ENCODE measurements at regions not wholly inside any gene's neighbourhood (a gene's known extent, or its start where the extent isn't known, plus 50 kb on each side); places are given as distances from the start of the nearest gene placed in this dataset.

DNA sequence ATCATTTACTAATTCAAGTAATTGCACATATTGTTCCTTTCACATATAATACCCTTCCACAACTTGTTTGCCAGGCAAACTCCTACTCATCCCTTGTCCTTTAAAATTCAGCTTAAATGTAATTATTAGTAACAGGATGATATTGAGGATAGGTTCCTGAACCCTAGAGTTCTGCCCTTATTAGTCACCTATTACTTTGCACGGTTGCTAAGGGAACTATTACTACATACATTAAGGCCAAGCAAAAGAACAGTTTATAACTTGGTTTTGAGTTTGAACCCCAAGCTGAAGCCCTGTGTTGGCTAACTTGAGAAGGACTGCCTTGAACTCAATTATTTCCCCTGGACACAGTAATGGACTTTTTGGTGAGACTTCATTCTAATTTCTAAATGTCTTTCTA, 529.7 kb downstream of the IGSF11 start:
- Mint-ChIP-seq H3K4me3 (ENCODE audit: low read depth, unreplicated experiment) (no peak overlapping the region), H3K4me1 (ENCODE audit: low read depth, unreplicated experiment) (no peaks in the 10 kb centered on the region), H3K36me3 (ENCODE audit: insufficient read depth, unreplicated experiment) (no peaks in the 10 kb centered on the region), H3K27ac (ENCODE audit: unreplicated experiment) (no peak overlapping the region), H3K9me3 (ENCODE audit: low read depth, unreplicated experiment) (peaks cover 4% of the 10 kb centered on the region), H3K27me3 (ENCODE audit: unreplicated experiment) (no peaks in the 10 kb centered on the region)
- no TSS peak for BruUV-seq (replicated peaks)
- DNase-seq: no peak
- intact Hi-C loops (cut with micrococcal nuclease; ENCODE audit: unreplicated experiment): no loop called here
- TF ChIP-seq, protein P1, sequence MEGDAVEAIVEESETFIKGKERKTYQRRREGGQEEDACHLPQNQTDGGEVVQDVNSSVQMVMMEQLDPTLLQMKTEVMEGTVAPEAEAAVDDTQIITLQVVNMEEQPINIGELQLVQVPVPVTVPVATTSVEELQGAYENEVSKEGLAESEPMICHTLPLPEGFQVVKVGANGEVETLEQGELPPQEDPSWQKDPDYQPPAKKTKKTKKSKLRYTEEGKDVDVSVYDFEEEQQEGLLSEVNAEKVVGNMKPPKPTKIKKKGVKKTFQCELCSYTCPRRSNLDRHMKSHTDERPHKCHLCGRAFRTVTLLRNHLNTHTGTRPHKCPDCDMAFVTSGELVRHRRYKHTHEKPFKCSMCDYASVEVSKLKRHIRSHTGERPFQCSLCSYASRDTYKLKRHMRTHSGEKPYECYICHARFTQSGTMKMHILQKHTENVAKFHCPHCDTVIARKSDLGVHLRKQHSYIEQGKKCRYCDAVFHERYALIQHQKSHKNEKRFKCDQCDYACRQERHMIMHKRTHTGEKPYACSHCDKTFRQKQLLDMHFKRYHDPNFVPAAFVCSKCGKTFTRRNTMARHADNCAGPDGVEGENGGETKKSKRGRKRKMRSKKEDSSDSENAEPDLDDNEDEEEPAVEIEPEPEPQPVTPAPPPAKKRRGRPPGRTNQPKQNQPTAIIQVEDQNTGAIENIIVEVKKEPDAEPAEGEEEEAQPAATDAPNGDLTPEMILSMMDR (IDR thresholded peaks at IDR 0.05; ENCODE audit: unreplicated experiment): no peak
- CTCF ChIA-PET: no interaction called here

DNA sequence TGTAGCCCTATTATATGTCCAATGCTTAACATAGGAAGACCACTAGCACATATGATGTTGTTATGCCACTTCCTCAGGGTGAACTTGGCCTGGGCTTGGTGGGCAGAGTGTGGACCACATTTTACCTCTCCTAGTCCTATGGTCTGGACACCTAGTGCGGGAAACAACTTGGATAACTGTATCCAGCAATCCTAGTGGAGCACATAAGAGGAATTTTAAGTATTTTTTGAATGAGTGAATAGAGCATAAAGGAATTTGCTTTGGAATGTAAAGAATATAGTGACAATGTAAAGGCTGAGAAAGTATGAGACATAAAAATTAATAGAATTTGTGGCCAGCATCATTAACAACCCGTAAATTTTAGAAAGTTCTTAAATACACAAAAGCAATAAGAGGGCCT, 528.9 kb downstream of the IGSF11 start:
- H3K27me3 Mint-ChIP-seq (ENCODE audit: unreplicated experiment): no peaks in the 10 kb centered on the region
- CTCF ChIA-PET: no interaction called here

DNA sequence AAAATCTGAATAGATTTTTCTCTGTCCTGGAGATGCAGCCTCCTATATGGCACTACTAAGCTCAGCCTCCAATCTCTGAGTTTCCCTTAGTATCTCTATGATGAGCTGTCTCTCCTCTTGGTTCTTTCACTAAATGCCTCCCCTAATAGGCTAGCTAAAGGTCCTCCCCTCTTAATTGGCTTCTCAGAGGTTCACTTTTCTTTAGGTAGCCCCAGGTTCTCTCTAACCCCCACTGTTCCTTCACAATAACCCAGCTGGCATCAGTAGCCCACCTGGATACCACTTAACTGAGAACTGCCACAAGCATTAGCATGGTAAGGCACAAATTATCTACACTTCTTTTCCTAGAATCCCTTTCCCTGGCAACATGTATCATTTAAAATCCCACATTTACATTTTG, 523.2 kb downstream of the IGSF11 start:
- BruUV-seq (replicated peaks): no TSS peak
- CTCF ChIA-PET: no interaction called here
- Mint-ChIP-seq H3K4me1 (ENCODE audit: low read depth, unreplicated experiment) (no peaks in the 10 kb centered on the region), H3K27me3 (ENCODE audit: unreplicated experiment) (no peaks in the 10 kb centered on the region), H3K36me3 (ENCODE audit: insufficient read depth, unreplicated experiment) (no peaks in the 10 kb centered on the region), H3K4me3 (ENCODE audit: low read depth, unreplicated experiment) (no peak overlapping the region), H3K27ac (ENCODE audit: unreplicated experiment) (no peak overlapping the region), H3K9me3 (ENCODE audit: low read depth, unreplicated experiment) (no peaks in the 10 kb centered on the region)
- TF ChIP-seq, protein P1 (IDR thresholded peaks at IDR 0.05; ENCODE audit: unreplicated experiment): no peak
- intact Hi-C loops (cut with micrococcal nuclease; ENCODE audit: unreplicated experiment): no loop called here
- DNase-seq: no peak

More for the DNA sequence above, 528.9 kb downstream of the IGSF11 start:
- H3K27ac Mint-ChIP-seq (ENCODE audit: unreplicated experiment): no peak overlapping the region
- no peaks in the 10 kb centered on the region for H3K36me3 Mint-ChIP-seq (ENCODE audit: insufficient read depth, unreplicated experiment)
- DNase-seq: no peak
- no TSS peak for BruUV-seq (replicated peaks)
- H3K4me1 Mint-ChIP-seq (ENCODE audit: low read depth, unreplicated experiment): no peaks in the 10 kb centered on the region
- peaks cover 4% of the 10 kb centered on the region for H3K9me3 Mint-ChIP-seq (ENCODE audit: low read depth, unreplicated experiment)
- no peak overlapping the region for H3K4me3 Mint-ChIP-seq (ENCODE audit: low read depth, unreplicated experiment)
- intact Hi-C loops (cut with micrococcal nuclease; ENCODE audit: unreplicated experiment): no loop called here
- TF ChIP-seq, protein P1 (IDR thresholded peaks at IDR 0.05; ENCODE audit: unreplicated experiment): no peak

DNA sequence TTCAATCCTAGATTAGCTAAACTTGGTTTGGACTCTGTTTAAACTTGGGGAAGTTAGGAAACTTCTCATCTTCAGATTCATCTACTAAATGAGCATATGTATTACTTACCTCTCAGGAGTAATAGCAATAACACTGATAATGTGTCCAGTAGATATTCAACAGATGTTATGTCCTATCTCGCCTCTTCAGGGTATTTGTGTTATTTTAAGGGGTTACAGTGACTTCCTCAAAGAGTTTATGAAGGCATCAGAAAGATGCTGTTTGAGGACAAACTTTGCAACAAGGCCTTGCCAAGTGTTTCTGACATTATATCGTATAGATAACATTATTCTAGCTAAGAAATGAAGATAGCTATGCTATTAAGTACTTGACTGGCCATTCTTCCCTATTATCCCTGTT, 522.3 kb downstream of the IGSF11 start:
- BruUV-seq (replicated peaks): no TSS peak
- no peak for DNase-seq
- no peak overlapping the region for H3K27ac Mint-ChIP-seq (ENCODE audit: unreplicated experiment)
- no peaks in the 10 kb centered on the region for H3K36me3 Mint-ChIP-seq (ENCODE audit: insufficient read depth, unreplicated experiment)
- H3K9me3 Mint-ChIP-seq (ENCODE audit: low read depth, unreplicated experiment): no peaks in the 10 kb centered on the region
- no peaks in the 10 kb centered on the region for H3K27me3 Mint-ChIP-seq (ENCODE audit: unreplicated experiment)
- H3K4me3 Mint-ChIP-seq (ENCODE audit: low read depth, unreplicated experiment): no peak overlapping the region
- TF ChIP-seq, protein P1 (IDR thresholded peaks at IDR 0.05; ENCODE audit: unreplicated experiment): no peak
- intact Hi-C loops (cut with micrococcal nuclease; ENCODE audit: unreplicated experiment): no loop called here
- CTCF ChIA-PET: no interaction called here
- H3K4me1 Mint-ChIP-seq (ENCODE audit: low read depth, unreplicated experiment): no peaks in the 10 kb centered on the region

DNA sequence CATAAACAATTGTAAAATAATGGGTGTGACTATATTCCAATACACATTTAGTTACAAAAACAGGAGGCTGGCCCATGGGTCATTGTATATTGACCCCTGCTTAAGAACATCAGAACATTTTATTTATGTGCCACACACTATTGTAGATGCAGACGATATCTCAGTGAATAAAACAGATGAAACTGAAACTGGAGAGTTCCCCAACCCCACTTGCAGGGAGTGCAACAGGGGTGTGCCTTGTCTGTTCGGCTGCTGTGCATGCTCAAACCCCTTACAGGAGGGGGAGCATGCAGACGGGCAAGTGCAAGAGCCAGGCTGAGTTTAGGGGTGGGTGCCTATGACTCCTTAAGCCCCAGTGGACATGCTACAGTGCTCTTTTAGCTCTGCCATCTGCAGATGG, 509.6 kb downstream of the IGSF11 start:
- BruUV-seq (replicated peaks): no TSS peak
- TF ChIP-seq, protein P1 (IDR thresholded peaks at IDR 0.05; ENCODE audit: unreplicated experiment): no peak
- Mint-ChIP-seq H3K36me3 (ENCODE audit: insufficient read depth, unreplicated experiment) (no peaks in the 10 kb centered on the region), H3K27me3 (ENCODE audit: unreplicated experiment) (no peaks in the 10 kb centered on the region), H3K27ac (ENCODE audit: unreplicated experiment) (no peak overlapping the region), H3K4me3 (ENCODE audit: low read depth, unreplicated experiment) (no peak overlapping the region), H3K9me3 (ENCODE audit: low read depth, unreplicated experiment) (no peaks in the 10 kb centered on the region), H3K4me1 (ENCODE audit: low read depth, unreplicated experiment) (no peaks in the 10 kb centered on the region)
- intact Hi-C loops (cut with micrococcal nuclease; ENCODE audit: unreplicated experiment): no loop called here
- CTCF ChIA-PET: no interaction called here
- DNase-seq: no peak
